ENCODE measurements at regions not wholly inside any gene's neighbourhood (a gene's known extent, or its start where the extent isn't known, plus 50 kb on each side); places are given as distances from the start of the nearest gene placed in this dataset.

DNA sequence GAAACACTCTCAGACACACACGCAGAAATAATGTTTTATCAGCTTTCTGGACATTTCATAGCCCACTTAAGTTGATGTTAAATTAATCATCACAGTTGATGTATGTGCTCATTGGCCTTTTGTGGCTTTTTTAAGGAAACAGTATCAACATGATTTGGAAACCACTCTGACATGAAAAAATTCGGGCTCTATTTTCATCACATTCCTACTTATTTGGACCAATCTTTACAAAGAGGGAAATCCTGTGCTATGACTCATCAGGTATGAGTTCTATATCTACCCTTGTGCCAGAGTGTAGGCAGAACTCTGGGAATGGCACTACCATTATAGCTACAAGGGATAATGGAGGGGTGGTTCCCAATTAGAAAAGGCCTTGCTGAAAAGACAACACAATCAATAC, 388.4 kb upstream of the PTGER4 start:
- no peak overlapping the region for H3K27ac Mint-ChIP-seq
- H3K36me3 Mint-ChIP-seq (ENCODE audit: low read depth) = no peaks in the 10 kb centered on the region
- intact Hi-C loops (cut with micrococcal nuclease) = no loop called here
- peaks cover 5% of the 10 kb centered on the region for H3K4me1 Mint-ChIP-seq (ENCODE audit: low read depth)
- H3K9me3 Mint-ChIP-seq = peaks cover 9% of the 10 kb centered on the region
- no peak overlapping the region for H3K4me3 Mint-ChIP-seq
- H3K27me3 Mint-ChIP-seq = no peaks in the 10 kb centered on the region

DNA sequence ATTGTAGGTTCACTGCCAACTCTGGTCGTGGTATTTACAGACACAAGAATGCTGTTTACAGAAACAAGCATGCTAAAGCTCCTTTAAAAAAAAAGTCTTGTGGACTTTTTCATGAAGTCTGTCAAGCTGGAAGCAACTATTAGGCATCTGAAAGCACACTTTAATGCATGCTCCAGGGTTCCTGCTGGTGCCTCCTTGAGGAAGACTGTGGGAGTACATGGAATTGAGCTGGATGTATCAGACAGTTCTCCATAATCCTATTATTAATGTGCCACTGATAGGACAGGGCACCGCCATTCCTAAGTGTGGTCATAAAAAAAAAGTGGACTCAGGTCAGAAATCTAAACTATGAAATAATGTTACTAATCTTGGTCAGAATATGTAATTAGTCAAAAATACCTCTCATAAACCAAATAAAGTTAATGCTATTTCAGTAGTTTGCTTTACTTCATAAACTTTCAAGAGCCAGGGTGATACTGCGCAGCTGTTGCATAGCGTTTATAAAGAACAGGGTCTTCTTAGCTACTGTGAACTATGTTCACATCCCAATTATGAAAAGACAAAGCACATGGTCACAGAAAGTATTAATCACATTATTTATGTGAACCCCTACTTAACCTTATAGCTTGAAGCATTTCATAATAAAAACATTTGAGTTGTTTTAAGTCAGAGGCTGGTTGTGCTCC, 390.8 kb upstream of the PTGER4 start:
- no peaks in the 10 kb centered on the region for H3K27me3 Mint-ChIP-seq
- no peaks in the 10 kb centered on the region for H3K36me3 Mint-ChIP-seq (ENCODE audit: low read depth)
- no peak overlapping the region for H3K4me3 Mint-ChIP-seq
- no peak overlapping the region for H3K27ac Mint-ChIP-seq
- H3K9me3 Mint-ChIP-seq = peaks cover 9% of the 10 kb centered on the region
- H3K4me1 Mint-ChIP-seq (ENCODE audit: low read depth) = no peaks in the 10 kb centered on the region
- intact Hi-C loops (cut with micrococcal nuclease) = no loop called here

- no peaks in the 10 kb centered on the region for H3K4me1 Mint-ChIP-seq (ENCODE audit: low read depth)
- no peak overlapping the region for H3K4me3 Mint-ChIP-seq
- no peaks in the 10 kb centered on the region for H3K9me3 Mint-ChIP-seq
- no peaks in the 10 kb centered on the region for H3K36me3 Mint-ChIP-seq (ENCODE audit: low read depth)
- no peaks in the 10 kb centered on the region for H3K27me3 Mint-ChIP-seq
- intact Hi-C loops (cut with micrococcal nuclease) = no loop called here
- H3K27ac Mint-ChIP-seq = no peak overlapping the region
These were observed 394.9 kb upstream of the PTGER4 start for GRCh38 chr5:40284863-40285262.

DNA sequence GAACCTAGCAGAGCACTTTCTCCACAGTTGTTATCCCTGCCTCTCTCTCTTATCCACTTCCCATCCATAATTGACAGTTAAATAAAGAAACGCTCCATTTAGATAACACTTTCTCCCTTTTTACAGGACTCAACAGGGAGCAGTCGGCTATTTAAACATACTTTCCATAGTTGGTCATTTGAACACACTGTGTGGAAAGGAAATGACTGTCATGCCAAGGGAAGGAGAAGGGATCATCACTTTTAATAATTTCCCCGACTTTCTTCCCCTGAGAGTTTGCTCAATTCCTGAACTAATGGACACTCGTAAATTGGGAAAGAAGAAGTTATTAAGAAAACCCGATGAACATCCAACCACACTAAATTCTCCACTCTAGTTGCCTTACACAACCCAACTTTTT, 400.8 kb upstream of the PTGER4 start:
- Mint-ChIP-seq H3K36me3 (ENCODE audit: low read depth) (no peaks in the 10 kb centered on the region), H3K27me3 (no peaks in the 10 kb centered on the region), H3K4me3 (no peak overlapping the region), H3K9me3 (no peaks in the 10 kb centered on the region), H3K4me1 (ENCODE audit: low read depth) (peaks cover 15% of the 10 kb centered on the region), H3K27ac (no peak overlapping the region)
- intact Hi-C loops (cut with micrococcal nuclease) = no loop called here

- intact Hi-C loops (cut with micrococcal nuclease) = no loop called here
- Mint-ChIP-seq H3K4me3 (no peak overlapping the region), H3K36me3 (ENCODE audit: low read depth) (no peaks in the 10 kb centered on the region), H3K4me1 (ENCODE audit: low read depth) (peaks cover 15% of the 10 kb centered on the region), H3K27me3 (no peaks in the 10 kb centered on the region), H3K27ac (no peak overlapping the region), H3K9me3 (no peaks in the 10 kb centered on the region)
These were observed 402.4 kb upstream of the PTGER4 start for GRCh38 chr5:40277161-40277906.

DNA sequence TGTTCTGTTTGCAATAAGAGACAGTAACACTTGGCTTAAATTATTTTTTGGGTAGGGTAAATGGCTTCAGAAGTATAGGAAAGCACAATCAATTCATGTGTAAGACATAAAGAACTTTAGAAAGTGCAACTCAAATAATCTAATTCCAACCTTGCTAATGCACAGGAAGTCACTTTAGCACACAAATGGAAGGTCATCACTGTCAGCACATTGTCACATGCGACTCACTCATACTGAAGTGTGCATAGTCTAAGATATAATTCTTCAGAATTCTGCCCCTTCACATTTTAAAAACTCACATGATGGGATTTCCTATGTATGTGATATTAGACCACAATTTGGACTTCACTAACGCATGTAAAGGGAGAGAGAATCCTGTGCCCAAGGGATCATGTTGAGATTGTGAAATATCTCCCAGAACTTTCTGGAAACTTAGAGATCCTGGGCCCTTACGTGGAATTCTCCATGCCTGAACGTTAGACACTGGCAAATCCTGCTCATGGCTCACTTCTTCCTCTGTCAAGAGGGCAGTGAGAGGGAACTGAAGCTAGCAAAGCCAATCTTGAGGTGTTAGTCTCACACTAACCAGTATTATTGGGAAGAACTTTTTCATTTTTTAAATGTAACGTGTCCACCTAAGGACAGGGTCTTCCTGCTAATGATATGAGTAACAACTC, 403.2 kb upstream of the PTGER4 start:
- no peaks in the 10 kb centered on the region for H3K9me3 Mint-ChIP-seq
- H3K36me3 Mint-ChIP-seq (ENCODE audit: low read depth) = no peaks in the 10 kb centered on the region
- intact Hi-C loops (cut with micrococcal nuclease) = no loop called here
- no peak overlapping the region for H3K27ac Mint-ChIP-seq
- no peaks in the 10 kb centered on the region for H3K27me3 Mint-ChIP-seq
- peaks cover 15% of the 10 kb centered on the region for H3K4me1 Mint-ChIP-seq (ENCODE audit: low read depth)
- H3K4me3 Mint-ChIP-seq = no peak overlapping the region

DNA sequence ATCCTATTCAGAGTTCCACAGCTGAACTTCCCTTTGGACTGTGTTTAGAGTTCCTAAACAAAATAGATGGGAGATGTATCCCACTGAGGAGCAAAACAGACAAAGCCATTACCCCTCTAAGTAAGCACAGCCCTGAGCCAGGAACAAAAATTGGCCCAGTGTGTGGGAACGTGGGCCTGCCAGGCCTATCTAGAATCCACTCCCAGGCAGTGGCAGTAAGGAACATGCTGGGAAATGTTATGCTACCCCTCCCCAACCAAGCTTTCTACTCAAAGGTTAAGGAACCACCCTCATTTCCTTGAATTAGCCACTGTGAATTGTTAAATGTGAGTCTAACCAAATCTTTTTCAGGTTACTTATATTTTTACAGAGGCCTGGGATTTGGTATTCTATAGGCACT, 405.1 kb upstream of the PTGER4 start:
- no peaks in the 10 kb centered on the region for H3K36me3 Mint-ChIP-seq (ENCODE audit: low read depth)
- no peak overlapping the region for H3K27ac Mint-ChIP-seq
- peaks cover 15% of the 10 kb centered on the region for H3K4me1 Mint-ChIP-seq (ENCODE audit: low read depth)
- intact Hi-C loops (cut with micrococcal nuclease) = no loop called here
- H3K9me3 Mint-ChIP-seq = no peaks in the 10 kb centered on the region
- H3K4me3 Mint-ChIP-seq = no peak overlapping the region
- H3K27me3 Mint-ChIP-seq = no peaks in the 10 kb centered on the region

DNA sequence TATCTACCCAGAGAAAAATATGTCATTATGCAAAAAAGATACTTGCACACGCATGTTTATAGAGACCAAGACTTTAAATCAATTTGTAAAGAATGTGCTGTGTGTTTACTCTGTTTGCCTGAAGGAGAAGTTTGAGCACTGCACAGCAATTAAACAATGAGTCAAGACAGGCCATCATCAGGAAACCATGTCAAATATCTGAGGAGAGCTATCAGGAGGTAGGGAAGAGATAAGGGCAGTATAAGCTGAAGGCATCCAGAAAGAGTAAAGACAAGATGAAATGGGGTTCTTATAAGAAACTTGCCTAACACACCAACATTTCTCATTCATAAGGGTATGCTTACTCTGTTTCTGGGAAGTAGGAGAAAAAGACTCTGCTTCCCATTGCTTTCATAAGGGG, 405.8 kb upstream of the PTGER4 start:
- Mint-ChIP-seq H3K4me3 (no peak overlapping the region), H3K27me3 (no peaks in the 10 kb centered on the region), H3K27ac (no peak overlapping the region), H3K9me3 (no peaks in the 10 kb centered on the region), H3K36me3 (ENCODE audit: low read depth) (no peaks in the 10 kb centered on the region), H3K4me1 (ENCODE audit: low read depth) (peaks cover 15% of the 10 kb centered on the region)
- intact Hi-C loops (cut with micrococcal nuclease) = no loop called here

- Mint-ChIP-seq H3K9me3 (no peaks in the 10 kb centered on the region), H3K4me1 (ENCODE audit: low read depth) (peaks cover 7% of the 10 kb centered on the region), H3K27ac (no peak overlapping the region), H3K4me3 (no peak overlapping the region), H3K36me3 (ENCODE audit: low read depth) (no peaks in the 10 kb centered on the region), H3K27me3 (no peaks in the 10 kb centered on the region)
- intact Hi-C loops (cut with micrococcal nuclease) = no loop called here
These were observed 408.2 kb upstream of the PTGER4 start for GRCh38 chr5:40271476-40271875.

- Mint-ChIP-seq H3K4me3 (no peak overlapping the region), H3K27me3 (no peaks in the 10 kb centered on the region), H3K9me3 (no peaks in the 10 kb centered on the region), H3K36me3 (ENCODE audit: low read depth) (no peaks in the 10 kb centered on the region), H3K4me1 (ENCODE audit: low read depth) (peaks cover under 1% of the 10 kb centered on the region), H3K27ac (no peak overlapping the region)
- intact Hi-C loops (cut with micrococcal nuclease) = no loop called here
These were observed 409.4 kb upstream of the PTGER4 start for GRCh38 chr5:40270274-40270845.

- Mint-ChIP-seq H3K27me3 (no peaks in the 10 kb centered on the region), H3K9me3 (no peaks in the 10 kb centered on the region), H3K27ac (no peak overlapping the region), H3K36me3 (ENCODE audit: low read depth) (no peaks in the 10 kb centered on the region), H3K4me3 (no peak overlapping the region), H3K4me1 (ENCODE audit: low read depth) (no peaks in the 10 kb centered on the region)
- intact Hi-C loops (cut with micrococcal nuclease) = no loop called here
These were observed 411.6 kb upstream of the PTGER4 start for GRCh38 chr5:40268088-40268487.

- H3K9me3 Mint-ChIP-seq = no peaks in the 10 kb centered on the region
- no peaks in the 10 kb centered on the region for H3K36me3 Mint-ChIP-seq (ENCODE audit: low read depth)
- no peaks in the 10 kb centered on the region for H3K27me3 Mint-ChIP-seq
- intact Hi-C loops (cut with micrococcal nuclease) = no loop called here
- no peaks in the 10 kb centered on the region for H3K4me1 Mint-ChIP-seq (ENCODE audit: low read depth)
- H3K27ac Mint-ChIP-seq = no peak overlapping the region
- H3K4me3 Mint-ChIP-seq = no peak overlapping the region
These were observed 412.8 kb upstream of the PTGER4 start for GRCh38 chr5:40266952-40267351.

GRCh38 chr5:40261984-40262383, 417.7 kb upstream of the PTGER4 start:
- no peaks in the 10 kb centered on the region for H3K9me3 Mint-ChIP-seq
- H3K27ac Mint-ChIP-seq = no peak overlapping the region
- intact Hi-C loops (cut with micrococcal nuclease) = no loop called here
- no peaks in the 10 kb centered on the region for H3K27me3 Mint-ChIP-seq
- H3K4me1 Mint-ChIP-seq (ENCODE audit: low read depth) = peaks cover 9% of the 10 kb centered on the region
- no peak overlapping the region for H3K4me3 Mint-ChIP-seq
- no peaks in the 10 kb centered on the region for H3K36me3 Mint-ChIP-seq (ENCODE audit: low read depth)

DNA sequence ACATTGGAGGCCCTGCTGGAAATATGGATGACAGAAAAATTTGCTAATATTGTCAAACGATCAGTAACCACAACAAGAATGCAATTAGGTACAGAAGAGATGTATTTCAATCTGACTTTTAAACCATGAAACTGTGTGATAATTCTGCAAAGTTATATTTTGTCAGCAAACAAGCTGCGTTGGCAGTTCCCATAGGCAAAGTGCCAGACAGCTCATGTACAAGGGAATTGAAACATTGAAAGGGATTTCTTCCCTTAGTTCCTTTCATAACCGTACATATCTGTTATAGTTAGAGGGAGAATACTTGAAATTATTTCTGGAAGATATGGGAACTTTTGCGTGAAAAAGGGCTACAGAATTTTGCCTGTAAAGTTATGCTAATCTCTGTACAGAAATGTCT, 419.4 kb upstream of the PTGER4 start:
- Mint-ChIP-seq H3K4me1 (ENCODE audit: low read depth) (peaks cover 9% of the 10 kb centered on the region), H3K27me3 (no peaks in the 10 kb centered on the region), H3K36me3 (ENCODE audit: low read depth) (no peaks in the 10 kb centered on the region), H3K27ac (no peak overlapping the region), H3K9me3 (no peaks in the 10 kb centered on the region), H3K4me3 (no peak overlapping the region)
- intact Hi-C loops (cut with micrococcal nuclease) = no loop called here
